ENCODE measurements at regions not wholly inside any gene's neighbourhood (a gene's known extent, or its start where the extent isn't known, plus 50 kb on each side); places are given as distances from the start of the nearest gene placed in this dataset.
A peak's percentile ranks its signal among the peaks of the same experiment; 100 is the strongest.

DNA sequence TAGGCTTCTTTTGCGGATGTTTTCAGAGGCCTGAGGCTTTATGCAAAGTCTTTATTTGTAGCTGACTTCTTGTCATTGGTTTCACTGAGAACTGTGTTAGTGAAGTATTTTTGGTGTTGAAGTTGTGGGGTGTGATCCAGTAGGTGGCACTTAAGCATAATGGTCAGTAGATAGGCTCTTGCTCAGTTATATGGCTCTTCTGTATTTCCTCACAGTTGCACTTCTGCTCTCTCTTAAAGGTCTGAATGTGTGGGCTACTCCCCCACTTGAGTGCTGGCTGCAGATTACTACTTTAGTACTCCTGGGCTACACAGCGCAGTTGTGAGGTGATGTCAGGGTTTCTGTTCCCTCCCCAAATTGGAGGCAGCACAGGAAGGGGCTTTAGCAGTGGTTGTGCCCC, 133.8 kb upstream of the SCN7A start:
- intact Hi-C loops (cut with micrococcal nuclease; ENCODE audit: unreplicated experiment), result loop anchor here (5.0 kb wide), 1 partner anchor 584 kb away; no protein-coding TSS in a partner anchor
- ATAC-seq, result peak; percentile 68
- TF ChIP-seq PAX8 (IDR thresholded peaks at IDR 0.05) (no peak), NRF1 (conservative IDR thresholded peaks at IDR 0.05; ENCODE audit: low read depth, low read length) (no peak), BMI1 (IDR thresholded peaks at IDR 0.05; ENCODE audit: borderline replicate concordance) (no peak), CTCF (IDR thresholded peaks at IDR 0.05 in 2 of 3, conservative IDR thresholded peaks at IDR 0.05 in 1 of 3; ENCODE audit: control insufficient read depth in 2 of 3, extremely low read depth in 1 of 3, insufficient read depth in 1 of 3, low read depth in 3 of 3, low read length in 3 of 3) (0 out of 6 replicates have a peak, but pooled peaks of 1 of the 3 experiments have one; percentile 4), YBX1 (IDR thresholded peaks at IDR 0.05) (no peak), MEF2B (IDR thresholded peaks at IDR 0.05; ENCODE audit: partially characterized antibody, poor library complexity, severe bottlenecking) (no peak)
- Histone ChIP-seq H3K27ac (ENCODE audit: control insufficient read depth, insufficient read depth) (no peak overlapping the region), H3K9ac (ENCODE audit: control insufficient read depth, insufficient read depth, low read length) (no peak overlapping the region), H3K4me1 (ENCODE audit: control insufficient read depth, insufficient read depth, low read length) (no peaks in the 10 kb centered on the region), H4K20me1 (ENCODE audit: control insufficient read depth, insufficient read depth) (no peaks in the 10 kb centered on the region), H3K36me3 (ENCODE audit: control insufficient read depth in 2 of 2, insufficient read depth in 2 of 2, low read length in 1 of 2) (no peaks in the 10 kb centered on the region), H3K27me3 (replicated peaks in 1 of 2; ENCODE audit: control insufficient read depth in 2 of 2, insufficient read depth in 2 of 2, low read length in 1 of 2) (no peaks in the 10 kb centered on the region), H3K4me2 (ENCODE audit: control insufficient read depth, insufficient read depth) (no peak overlapping the region), H3K9me3 (replicated peaks; ENCODE audit: control insufficient read depth, insufficient read depth, low read length) (no peaks in the 10 kb centered on the region), H3K79me2 (ENCODE audit: control insufficient read depth, insufficient read depth, low read length) (no peaks in the 10 kb centered on the region), H3K4me3 (no peak overlapping the region), H2AFZ (ENCODE audit: control insufficient read depth, low read depth, low read length) (no peak overlapping the region)
- no peak for FAIRE-seq
- RAD21 ChIA-PET (ENCODE audit: unreplicated experiment), result interaction anchor here (1.4 kb wide), 1 partner anchor 13 kb away, joined by 3 read pairs; no protein-coding TSS in a partner anchor
- in situ Hi-C loops (cut with MboI), result no loop called here
- WGBS (ENCODE audit: insufficient coverage, insufficient replicate concordance, low lambda C conversion rate, missing lambda C conversion rate), result 55% methylated on average over 2 of the region's 2 CpGs
- DNase-seq (ENCODE audit: low read depth, low spot score), result no peak
- no TSS peak for BruUV-seq (replicated peaks)
- SMC1A ChIA-PET (ENCODE audit: uncharacterized antibody, unreplicated experiment), result interaction anchor here (0.8 to 1.0 kb wide), 2 partner anchors 12 to 267 kb away, joined by 3 read pairs; no protein-coding TSS in a partner anchor
- CTCF ChIA-PET, result interaction anchor here (1.0 to 1.2 kb wide), 2 partner anchors 86 to 584 kb away, joined by 3 read pairs; no protein-coding TSS in a partner anchor
- POLR2A ChIA-PET, result no interaction called here
